Epithelial cell of proximal tubule (primary cell): ENCODE measurements at regions not wholly inside any gene's neighbourhood (a gene's known extent, or its start where the extent isn't known, plus 50 kb on each side); places are given as distances from the start of the nearest gene placed in this dataset.

Experiments
- DNase-seq: peaks from one replicate; pipeline ENCODE4 v3.0.0-alpha.2; 2011; ENCODE audit warnings: low read depth
- H3K4me3 ChIP-seq: 2 replicates; pipeline ENCODE4 v1.5.1; 2011; ENCODE audit warnings: low read depth, mild to moderate bottlenecking, low read length
- TF ChIP-seq, protein P1 (sequence below): conservative IDR thresholded peaks from 2 replicates; pipeline ENCODE4 v1.5.1; 2012; ENCODE audit warnings: low read depth, mild to moderate bottlenecking, low read length

GRCh38 chr9:99305820-99306811 is 84.0 kb downstream of the SEC61B start:
- TF ChIP-seq, protein P1, sequence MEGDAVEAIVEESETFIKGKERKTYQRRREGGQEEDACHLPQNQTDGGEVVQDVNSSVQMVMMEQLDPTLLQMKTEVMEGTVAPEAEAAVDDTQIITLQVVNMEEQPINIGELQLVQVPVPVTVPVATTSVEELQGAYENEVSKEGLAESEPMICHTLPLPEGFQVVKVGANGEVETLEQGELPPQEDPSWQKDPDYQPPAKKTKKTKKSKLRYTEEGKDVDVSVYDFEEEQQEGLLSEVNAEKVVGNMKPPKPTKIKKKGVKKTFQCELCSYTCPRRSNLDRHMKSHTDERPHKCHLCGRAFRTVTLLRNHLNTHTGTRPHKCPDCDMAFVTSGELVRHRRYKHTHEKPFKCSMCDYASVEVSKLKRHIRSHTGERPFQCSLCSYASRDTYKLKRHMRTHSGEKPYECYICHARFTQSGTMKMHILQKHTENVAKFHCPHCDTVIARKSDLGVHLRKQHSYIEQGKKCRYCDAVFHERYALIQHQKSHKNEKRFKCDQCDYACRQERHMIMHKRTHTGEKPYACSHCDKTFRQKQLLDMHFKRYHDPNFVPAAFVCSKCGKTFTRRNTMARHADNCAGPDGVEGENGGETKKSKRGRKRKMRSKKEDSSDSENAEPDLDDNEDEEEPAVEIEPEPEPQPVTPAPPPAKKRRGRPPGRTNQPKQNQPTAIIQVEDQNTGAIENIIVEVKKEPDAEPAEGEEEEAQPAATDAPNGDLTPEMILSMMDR, result no peak
- no peak for DNase-seq
- H3K4me3 ChIP-seq, result no peak overlapping the region

DNA sequence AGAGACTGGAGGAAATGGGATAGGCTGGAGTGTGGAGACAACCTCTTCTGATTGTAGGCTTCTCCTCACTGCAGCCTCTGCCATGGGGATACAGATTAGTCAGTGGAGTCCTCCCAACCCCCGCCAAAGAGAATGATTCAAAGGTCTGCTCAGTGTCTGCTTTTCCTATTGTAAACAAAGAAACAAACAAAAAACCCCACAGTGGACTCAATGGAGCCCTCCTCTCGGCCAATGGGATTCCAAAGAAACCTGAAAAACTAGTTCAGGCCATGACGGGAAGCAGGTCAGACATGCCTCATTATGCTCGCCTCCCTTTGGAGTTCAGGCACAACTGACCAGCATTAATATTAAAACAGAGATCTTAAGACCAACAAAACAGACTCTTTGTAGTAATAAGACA is 85.8 kb downstream of the SEC61B start:
- DNase-seq, result no peak
- TF ChIP-seq, protein P1, result no peak
- no peak overlapping the region for H3K4me3 ChIP-seq

DNA sequence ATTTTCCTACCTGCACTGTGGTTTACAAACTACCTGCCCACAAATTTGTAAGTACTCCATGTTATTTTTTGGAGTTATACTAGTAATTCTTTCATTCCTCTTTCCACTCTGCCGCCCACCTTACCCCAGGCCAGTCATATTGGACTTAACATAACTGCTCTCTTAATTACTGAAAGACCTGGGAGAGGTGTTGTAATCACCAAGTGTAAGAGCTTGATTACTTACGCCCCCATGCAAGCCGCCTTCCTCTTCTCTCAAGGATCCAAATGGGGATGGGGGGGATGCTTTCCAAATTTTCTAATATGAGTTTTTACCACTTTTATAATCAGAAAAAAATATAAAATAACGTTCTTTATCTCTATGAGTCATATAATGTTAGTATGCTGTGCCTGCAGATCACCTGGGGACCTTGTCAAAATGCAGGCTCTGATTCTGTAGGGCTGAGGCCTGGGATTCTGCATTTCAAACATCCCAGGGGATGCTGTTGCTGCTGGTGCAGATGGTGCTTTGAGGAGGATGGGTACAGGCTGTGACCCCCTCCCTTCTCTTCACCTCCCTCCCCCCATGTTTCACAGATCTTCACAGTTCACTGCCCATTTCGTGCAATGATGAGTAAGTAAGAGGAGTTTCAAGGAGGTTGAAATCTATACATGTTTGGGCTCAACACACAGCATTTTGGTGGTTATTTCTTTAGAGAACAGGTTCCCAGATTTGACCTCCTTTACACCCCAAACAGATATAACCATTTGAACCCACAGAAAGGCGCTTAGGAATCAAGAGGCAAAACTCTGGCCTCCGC is 87.3 kb downstream of the SEC61B start:
- no peak for DNase-seq
- TF ChIP-seq, protein P1, result no peak
- no peak overlapping the region for H3K4me3 ChIP-seq

DNA sequence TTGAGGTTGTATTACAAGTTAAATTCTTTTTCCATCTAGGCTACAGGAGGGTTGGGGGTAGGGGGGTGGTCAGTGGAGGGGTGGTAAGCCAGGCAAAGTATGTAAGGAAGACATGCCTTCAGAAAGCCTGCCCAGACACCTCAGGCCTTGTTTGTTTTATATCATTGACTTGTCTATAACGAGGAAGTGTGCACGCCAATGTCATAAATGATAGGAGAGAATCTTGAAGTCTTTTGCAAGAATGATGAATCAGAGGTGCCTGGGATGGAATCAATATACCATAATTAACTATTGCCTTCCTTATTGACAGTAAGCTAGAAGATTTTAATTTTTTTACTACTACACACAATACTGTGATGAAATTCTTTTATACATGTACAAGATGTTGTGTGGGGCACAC is 90.7 kb downstream of the SEC61B start:
- DNase-seq, result no peak
- H3K4me3 ChIP-seq, result no peak overlapping the region
- TF ChIP-seq, protein P1, result no peak

DNA sequence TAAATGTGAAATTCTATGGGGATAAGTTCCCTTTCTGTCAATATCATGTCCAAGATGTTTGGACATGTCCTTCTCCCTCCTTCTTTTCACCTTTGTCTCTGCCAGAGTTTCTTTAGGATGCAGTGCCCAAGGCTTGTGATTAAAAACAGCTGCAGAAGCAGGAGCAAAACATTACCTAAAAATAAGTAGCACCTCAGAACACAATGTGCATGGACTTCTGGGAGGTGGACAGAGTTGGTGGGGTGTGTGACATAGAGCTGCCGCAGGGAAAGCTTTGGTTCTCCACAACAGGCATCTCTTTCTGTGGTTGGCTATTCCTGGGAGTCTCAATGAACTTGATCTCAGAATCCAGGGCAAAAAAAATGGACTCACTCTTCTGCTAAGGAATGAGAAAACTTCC is 97.0 kb downstream of the SEC61B start:
- TF ChIP-seq, protein P1, result no peak
- no peak overlapping the region for H3K4me3 ChIP-seq
- DNase-seq, result no peak

DNA sequence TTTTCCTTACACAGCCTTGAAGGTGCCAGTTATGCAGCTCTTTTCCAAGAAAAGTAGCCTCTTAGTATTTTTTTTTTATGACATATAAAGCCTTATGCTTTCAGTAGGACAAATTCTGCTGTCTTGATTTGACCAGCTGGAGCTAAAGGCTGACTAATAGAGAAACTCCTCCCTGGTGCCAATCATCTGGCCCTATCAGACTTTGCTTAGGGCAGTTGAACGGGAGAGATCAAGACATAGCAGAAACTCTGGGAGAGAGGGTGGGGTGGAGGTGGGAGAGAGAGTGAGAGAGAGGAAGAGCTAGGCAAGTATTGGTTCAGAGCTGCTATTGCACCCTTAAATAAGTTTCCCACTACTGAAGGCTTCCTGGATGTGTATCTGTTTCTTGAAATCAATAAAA is 100.2 kb downstream of the SEC61B start:
- TF ChIP-seq, protein P1, result no peak
- H3K4me3 ChIP-seq, result no peak overlapping the region

More for the DNA sequence above, 100.2 kb downstream of the SEC61B start:
- DNase-seq, result no peak
